Upper lobe of left lung (tissue), 4 donors: ENCODE measurements at regions not wholly inside any gene's neighbourhood (a gene's known extent, or its start where the extent isn't known, plus 50 kb on each side); places are given as distances from the start of the nearest gene placed in this dataset.

ENCODE experiments used
- CTCF ChIP-seq, 6 experiments: fragments of 450-650 bp in 4 of 6; fragments of 200-600 bp in 2 of 6; sonication (generic) in 2 of 6; IDR thresholded peaks; one replicate each; pipeline ENCODE4 v1.5.1; 2016 to 2019; ENCODE audit warnings: antibody characterized with exemption in 6 of 6
- POLR2A ChIP-seq, 4 donors: fragments of 450-650 bp; IDR thresholded peaks; one replicate each; pipeline ENCODE4 v1.5.1; 2016 to 2017; ENCODE audit warnings: antibody characterized with exemption in 4 of 4, mild to moderate bottlenecking in 2 of 4

- TF ChIP-seq CTCF (IDR thresholded peaks at IDR 0.05), result no peak
- no peak for TF ChIP-seq POLR2A (IDR thresholded peaks at IDR 0.05)
These were observed 1681.9 kb downstream of the HACE1 start for GRCh38 chr6:103177791-103178190.
